HG02798 (cell line): ENCODE measurements at regions not wholly inside any gene's neighbourhood (a gene's known extent, or its start where the extent isn't known, plus 50 kb on each side); places are given as distances from the start of the nearest gene placed in this dataset.

Experiments used
- ATAC-seq: cut with Tn5 transposase; IDR thresholded peaks from one replicate; pipeline ENCODE4 v1.9.1; 2021; ENCODE audit warnings: mild to moderate bottlenecking; ENCODE audit not compliant: unreplicated experiment, poor library complexity

DNA sequence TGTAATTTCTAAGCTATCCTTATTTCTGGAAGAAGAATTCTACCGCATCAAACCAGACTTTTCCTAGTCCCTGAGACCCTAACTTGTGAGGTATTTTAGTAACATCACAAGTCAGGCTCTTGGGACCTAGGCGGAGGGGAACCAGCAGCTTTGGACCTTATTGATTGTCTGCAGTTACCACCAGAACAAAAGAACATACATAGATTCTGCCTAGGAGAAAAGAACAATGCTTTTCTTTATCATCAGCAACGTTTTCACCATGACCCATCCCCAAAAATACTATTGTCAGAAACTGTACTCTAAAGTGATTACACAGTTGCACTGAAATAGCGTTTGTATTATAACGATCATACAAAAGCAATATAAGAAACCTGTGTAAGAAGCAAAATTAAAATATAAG lies 860.4 kb downstream of the USP25 start:
- no peak for ATAC-seq

DNA sequence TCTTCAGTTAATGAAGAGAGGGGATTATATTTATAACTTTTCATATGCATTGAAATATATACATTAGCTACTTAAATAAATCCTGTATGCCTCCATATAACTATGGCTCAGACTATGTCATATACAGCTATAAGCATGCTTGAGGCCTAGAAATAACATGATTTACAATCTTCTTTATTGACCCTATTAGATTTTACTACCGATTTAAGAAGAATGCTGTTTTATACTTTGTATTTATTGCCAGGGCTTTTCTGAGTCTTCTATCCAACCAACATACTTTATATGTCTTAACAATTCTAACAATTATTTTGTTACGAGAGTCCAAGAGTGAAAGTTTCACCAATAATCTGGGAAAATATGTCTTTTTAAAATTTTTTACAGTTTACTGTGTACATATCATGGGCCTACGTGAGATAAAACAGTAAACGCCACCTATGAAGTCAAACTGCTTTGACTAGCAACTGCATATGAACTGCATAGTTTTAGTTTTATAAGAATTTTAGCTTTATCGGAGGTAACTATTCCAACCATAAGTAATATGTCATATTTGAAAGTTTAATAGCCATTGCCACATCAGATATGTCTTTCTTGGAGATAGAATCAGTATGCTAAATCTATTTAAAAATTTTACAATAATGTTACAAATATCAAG lies 861.0 kb downstream of the USP25 start:
- ATAC-seq: no peak

DNA sequence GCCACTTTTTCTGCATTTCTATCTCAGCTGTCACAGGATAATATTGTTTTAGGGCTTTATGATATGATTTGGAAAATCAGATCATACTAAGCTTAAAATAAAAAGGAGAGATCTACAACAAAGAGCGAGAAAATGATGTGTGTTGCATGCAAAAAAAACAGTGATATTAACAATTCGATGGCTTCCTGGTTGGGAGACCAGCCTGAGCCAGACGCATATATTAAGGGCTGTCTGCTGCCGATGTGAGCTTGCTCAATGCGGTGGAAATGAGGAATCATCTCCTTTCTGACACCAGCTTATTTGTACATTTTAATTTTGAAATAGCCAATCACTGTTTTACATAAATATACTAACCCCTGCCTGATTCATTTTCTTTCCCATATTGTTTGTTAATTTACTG lies 862.6 kb downstream of the USP25 start:
- no peak for ATAC-seq

DNA sequence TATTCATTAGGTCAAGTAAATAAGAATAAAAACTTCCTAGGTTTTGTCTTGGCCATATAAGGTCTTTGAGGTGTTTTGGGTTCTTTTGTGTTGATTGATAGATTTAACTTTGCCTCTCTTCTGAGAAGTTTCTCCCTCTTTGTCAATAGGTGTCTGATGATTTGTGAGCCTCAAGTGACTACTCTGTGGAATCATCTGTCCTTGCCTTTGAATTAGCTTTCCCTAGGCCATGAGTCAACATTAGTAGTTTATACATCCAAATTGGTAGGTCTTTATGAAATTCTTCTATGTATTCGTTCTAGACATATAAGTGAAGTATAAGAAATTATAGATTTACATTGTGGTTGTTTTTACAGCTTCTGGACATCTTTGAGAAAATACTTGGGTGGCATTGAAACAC lies 864.4 kb downstream of the USP25 start:
- no peak for ATAC-seq

DNA sequence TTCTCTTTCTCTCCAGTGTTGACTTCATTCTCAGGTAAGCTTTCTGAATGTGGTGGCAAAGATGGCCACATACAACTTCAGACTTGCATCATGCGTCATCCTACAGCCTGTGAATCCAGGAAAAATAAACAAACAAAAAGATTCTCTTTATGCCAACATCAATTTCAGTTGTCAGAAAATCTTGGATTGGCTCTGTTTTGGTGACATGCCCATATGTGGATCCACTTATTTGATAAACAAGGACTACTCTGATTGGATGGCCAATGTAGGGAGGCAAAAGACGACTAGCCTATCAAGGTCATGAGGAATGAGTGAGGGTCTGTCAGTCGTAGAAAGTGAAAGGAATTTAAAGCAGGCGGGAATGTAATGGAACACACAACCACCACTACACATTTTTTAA lies 866.6 kb downstream of the USP25 start:
- ATAC-seq: no peak

DNA sequence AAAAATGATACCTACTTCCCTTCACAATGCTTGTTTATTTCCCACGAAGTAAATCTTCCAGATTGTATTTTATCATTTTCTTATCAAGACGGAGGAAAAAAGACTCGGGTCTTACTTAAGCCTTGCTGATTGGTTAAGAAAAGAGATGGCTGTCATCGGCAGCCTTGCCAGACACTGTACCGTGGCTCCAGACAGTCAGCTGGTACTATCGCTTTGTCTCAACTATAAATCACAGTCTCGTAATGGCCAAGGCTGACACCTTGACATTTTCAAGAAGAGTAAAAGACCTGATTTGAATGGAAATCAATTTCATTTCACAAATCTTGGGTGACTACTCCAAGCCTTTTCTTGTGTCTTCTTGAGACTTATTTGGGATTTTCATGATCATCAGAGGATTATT lies 868.0 kb downstream of the USP25 start:
- no peak for ATAC-seq

DNA sequence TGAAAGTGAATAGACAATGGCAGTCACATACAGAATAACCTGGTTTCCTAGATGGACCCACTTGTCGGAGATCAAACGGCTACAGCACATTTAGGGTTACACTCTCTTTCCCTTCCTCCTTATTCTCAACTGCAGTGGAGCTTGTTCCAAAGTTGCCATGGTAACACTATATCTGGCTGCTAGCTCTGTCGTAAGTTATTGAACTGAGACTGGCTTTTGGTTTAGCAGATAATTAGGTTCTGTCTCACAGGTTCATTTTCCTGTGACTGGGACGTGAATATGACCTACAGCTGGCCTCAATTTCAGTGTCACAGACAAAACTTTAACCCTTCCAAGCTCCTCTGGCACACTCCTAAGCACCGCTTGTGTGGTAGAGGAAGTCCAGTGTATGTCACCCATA lies 875.8 kb downstream of the USP25 start:
- no peak for ATAC-seq

DNA sequence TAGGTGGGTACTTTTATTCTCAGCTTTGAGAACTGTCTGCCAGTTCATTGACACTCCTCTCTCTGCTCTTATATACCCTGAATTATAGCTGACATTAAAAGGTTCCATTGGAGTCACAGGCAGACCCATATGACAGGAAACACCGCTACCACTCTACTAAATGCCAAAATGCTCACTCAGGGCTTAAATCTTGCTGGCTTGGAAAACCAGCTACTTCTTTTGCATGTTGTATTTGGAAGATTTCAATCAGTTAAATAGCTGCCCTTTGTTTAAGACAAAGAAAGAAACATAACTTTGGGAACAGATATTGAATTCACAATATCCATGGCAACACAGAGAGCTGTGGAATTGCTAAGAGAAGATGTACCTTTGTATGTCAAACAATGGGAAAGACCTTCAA lies 876.5 kb downstream of the USP25 start:
- no peak for ATAC-seq

DNA sequence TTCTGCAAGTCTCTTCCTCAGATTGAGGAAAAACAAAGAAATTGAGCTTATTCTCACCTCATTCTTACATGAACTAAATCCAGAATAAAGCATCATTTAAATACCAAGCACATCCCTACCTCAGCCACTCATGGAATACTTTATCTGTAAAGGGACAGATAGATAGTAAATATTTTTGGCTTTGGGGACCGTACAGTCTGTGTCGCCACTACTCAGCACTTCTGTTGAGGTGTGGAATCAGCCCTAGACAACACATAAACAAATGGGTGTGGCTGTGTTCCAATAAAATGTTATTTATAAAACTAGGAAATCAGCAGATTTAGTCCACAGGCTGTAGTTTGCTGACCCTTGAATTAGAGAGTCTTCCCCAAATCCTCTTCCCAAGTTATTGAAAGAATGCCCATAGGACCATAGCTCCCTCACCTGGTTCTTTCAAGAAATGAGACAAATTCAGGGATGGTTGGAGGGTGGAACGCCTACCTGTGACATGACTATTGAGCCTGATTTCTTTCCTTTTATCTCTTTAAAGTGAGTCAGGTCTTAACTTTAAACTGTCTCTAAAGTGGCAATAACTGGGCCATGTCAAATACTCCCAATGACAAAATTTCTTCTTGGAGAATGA lies 878.5 kb downstream of the USP25 start:
- no peak for ATAC-seq

DNA sequence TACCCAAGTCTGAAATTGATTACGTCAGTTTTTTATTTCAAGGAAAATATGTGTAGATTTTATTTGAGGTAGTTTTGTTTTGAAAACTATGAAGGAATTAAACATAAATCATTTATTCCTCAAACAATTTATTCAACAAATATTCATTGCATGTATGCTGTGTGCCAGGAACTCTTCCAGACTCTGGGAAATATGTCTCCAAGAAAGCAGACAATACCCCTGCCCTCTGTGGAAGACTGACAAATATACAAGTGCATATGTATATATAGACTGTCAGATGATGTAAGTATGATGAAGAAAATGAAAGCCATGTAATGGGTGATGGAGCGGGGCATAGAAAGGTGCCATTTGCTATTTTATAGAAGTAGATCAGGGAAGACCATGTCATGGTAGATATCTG lies 889.5 kb downstream of the USP25 start:
- ATAC-seq: no peak

DNA sequence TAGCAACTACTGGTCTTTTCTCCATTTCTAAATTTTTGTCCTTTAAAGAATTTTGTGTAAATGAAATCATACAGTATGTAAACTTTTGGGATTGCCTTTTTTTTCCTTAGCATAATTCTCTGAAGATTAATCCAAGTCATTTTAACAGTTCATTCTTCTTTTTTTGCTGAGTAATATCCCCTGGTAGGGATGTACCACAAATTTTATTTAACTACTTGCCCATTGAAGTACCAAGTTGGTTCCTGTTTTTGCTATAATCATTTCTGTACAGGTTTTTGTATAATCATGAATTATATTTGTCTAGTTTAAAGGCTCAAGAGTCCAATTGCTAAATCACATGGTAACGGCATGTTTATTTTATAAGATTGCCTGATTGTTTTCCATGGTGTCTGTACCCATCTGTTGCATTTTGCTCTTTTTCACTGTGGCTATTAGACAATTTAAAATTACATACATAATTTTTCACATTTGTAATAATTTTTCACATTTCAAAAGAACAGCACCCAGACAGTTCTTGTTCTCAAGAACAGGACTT lies 891.1 kb downstream of the USP25 start:
- no peak for ATAC-seq

DNA sequence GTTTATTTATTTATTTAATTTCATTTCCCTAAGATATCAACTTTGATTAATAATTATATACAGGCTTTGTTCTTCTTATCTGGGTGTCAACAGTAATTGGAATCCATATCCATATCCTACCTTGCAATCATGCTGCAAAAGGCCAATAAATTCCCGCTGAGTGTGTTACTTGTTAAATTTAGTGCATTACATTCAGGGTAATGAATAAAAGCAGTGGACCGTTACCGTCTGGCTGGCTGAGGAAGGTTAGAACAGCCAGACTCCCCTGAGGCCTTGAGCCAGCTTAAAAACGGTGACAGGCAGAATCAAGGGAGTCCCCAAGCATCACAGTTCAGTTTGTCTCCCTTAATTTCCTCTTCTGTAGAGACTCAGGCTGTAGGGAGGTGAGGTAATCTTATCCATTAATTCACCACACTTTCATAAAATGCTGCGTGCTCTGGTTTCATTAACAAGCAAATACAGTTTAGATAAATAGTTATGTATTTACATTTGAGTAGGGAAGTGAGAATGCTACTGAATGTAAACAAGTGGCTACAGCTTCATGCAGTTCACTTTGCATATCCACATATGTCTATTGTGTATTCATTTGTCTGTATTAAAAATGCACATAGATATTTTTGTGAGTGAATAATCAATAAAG lies 888.2 kb upstream of the CXADR start:
- ATAC-seq: no peak

DNA sequence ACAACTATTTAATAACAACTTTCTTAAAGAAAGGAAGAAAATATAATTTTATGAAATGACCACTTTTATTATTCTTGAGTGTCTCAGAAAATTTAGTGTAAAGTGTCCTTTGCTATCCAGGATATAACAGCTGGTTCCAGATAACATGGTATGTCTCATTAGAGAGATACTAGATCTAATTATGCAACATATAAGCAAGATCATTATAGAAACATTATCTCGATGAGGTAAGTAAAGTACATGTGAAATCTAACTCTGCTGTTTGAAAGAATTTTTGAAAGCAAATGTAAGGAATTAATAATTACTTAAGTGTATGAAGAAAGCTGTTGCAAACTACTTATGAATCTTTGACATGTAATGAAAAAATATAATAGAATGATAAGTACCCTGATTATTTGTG lies 887.4 kb upstream of the CXADR start:
- ATAC-seq: no peak

DNA sequence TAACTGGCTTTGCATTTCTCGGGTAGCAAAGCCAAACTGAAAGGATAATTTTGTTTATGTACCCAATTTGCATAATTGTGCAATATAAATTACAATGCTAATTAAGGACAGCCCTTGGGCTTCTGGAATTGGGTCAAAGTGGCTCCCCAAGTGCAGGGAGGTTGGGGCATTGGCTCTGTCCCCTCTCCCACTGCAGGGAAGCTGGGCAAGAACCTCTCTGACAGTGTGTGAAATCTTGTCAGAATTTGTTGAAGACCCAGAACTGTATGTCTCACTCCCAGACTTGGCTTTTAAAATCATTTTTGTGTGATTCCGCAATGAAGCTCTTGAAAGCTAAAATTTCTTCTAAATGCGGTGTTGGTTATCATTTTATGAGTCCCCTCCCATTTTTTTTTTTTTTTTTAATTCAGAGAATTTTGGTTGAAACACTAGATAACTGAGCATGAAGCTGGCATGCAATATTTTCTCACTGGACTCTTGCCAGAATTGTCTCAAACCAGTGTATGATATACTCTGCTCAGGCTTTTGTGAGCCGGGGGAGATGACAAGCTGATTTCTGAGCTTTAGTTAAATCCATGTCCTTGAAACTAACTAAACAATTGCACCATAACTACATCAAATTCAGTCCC lies 878.9 kb upstream of the CXADR start:
- ATAC-seq: no peak

DNA sequence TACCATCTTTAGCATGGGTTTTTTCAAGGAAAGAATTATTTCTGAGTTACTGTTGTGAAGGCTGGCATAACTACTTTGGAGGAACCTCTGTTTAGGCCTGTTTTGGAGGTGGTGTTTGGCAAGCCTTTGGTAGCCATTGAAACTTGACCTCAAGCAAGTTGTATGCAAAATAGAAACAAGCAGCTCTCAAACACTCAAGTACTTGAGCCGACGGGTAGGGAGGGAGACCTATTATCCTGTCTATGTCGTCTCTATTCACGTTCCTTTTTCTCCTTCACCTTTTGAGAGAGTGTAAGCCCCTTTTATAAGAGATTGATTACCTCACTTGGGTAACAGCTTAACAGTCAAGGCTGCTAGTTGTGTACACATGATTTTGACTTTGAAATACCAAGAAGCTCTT lies 878.3 kb upstream of the CXADR start:
- ATAC-seq: no peak

DNA sequence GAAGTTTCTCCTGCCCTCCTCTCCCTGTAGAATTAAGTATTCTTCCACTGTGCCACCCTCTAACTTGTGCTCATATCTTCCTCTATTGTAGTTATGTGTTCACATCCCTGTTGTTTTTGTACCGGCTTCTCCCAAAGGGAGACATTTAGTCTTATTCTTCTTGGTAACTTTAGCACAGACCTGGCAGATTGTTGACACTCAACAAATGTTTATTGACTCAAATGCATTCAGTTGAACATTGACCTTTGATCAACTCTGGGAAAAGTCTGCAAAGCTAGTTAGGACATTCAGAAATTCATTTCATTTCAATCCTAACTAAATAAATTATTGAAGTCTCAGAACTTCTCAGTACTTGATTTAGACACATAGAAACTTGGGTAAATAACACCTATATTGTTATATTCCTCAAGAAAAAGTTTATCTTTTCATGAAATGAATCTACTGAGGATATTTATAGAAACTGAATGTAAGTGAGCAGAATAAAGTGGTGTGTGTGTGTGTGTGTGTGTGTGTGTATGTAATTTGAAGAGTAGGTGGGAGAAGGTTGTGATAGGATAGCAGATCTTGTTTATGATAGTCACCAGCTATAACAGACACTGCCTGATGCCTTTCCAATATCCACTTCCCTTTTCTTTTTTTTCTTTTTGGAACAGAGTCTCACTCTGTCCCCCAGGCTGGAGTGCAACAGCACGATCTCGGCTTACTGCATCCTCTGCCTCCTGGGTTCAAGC lies 872.4 kb upstream of the CXADR start:
- ATAC-seq: no peak

DNA sequence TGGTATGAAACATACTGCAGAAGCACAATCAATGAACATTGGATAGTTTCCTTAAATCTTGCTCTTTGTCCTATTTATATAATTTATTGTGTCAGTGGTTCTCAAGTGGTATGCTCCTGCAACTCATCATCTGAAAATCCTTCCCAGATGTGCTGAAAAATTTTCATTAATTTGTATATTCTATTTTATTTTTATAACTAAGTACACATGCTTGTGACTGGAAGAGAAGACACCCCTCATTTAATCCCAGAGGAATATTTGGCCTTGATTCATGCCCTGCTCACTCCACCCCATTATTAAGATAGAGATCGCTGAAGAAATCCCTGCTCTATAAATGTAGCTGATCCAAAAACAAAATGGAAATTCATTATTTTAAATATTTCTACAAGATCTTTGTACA lies 870.5 kb upstream of the CXADR start:
- ATAC-seq: no peak

DNA sequence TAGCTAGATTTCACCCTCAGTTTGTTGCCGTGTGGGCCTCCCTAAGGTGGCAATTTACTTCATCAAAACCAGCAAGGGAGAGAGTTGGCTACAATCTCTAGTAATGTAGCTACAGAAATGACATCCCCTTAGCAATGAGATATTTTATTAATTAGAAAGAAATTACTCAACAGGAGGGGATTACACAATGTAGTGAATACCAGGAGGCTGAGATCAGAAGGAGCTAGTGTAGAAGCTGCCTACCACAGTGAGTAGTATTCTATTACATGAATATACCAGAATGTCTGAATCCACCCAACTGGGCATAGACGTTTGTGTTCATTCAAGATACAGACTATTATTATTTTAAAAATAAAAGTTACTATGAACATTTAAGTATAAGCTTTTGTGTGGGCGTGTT lies 868.2 kb upstream of the CXADR start:
- no peak for ATAC-seq

DNA sequence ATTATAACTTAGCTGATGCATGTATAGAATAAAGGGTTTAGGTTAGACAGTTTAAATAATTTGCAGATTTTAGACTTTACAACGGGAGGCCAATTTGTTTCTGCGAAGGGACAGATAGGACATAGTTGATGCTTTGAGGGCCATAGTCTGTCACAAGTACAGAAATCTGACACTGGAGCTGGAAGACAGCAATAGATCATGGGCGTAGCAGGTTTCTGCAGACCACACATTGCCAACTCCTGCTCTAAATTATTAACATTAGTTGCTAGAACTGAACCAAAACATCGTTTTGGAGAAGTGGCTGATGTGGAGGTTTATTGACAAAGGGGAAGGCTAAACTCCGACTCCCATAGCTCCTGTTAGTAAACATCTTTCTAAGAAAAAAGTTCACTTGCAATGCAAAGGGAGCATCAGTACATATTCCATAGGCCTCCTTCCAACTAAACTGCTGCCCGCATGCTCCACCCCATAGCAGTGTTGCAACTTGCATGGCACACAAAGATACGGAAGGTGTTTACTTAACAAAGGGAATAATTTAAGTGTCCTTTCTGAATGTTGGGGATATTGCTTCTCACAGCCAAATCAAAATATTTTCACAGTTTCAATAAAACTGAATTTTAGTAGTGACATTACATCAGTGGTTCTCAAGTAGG lies 862.0 kb upstream of the CXADR start:
- no peak for ATAC-seq

DNA sequence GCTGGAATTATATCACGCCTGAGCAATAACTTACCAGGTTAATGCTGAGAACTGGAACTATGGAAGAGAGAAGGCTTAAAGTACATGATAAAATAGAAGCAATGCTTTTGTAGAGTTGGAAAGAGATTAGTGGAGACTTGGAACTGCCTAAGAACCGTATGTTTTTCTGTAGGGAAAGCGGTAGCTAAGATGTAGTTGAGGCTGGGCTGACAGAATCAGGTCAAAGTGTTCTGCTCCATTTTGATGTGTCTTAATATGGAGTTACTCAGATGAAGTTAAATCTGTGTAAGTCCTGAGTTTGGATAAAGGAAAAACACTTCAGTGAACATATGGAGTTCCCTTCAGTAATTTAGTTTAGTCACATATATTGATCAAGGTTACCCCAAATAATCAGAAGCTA lies 860.9 kb upstream of the CXADR start:
- ATAC-seq: no peak
